ENCODE measurements at regions not wholly inside any gene's neighbourhood (a gene's known extent, or its start where the extent isn't known, plus 50 kb on each side); places are given as distances from the start of the nearest gene placed in this dataset.

DNA sequence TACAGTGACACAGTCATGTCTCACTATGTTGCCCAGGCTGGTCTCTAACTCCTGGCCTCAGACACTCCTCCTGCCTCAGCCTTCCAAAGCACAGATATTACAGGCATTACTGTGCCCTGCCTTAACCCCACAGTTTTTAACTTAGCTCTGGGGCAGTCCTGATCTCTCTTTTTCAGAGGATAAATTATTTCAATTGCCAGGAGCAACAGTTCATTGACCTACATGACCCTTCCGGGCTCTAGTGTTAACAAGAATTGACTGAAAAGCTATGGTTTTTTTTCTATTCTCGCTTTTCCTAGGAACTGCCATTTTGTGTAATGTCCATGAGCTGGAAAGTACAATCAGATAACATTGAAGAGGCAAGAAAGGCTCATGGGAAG lies 92.8 kb downstream of the HNRNPLL start:
- Histone ChIP-seq H3K4me1 (ENCODE audit: insufficient read depth, low read length, severe bottlenecking) (no peaks in the 10 kb centered on the region), H3K9ac (ENCODE audit: low read length) (no peak overlapping the region)

GRCh38 chr2:38509314-38509946 lies 93.3 kb downstream of the HNRNPLL start:
- H3K4me3 ChIP-seq (ENCODE audit: low read depth, low read length, poor library complexity, severe bottlenecking) = no peak overlapping the region
- no peaks in the 10 kb centered on the region for H3K9me2 ChIP-seq (ENCODE audit: low read depth, low read length)
- TF ChIP-seq EZH2 (IDR thresholded peaks at IDR 0.05; ENCODE audit: borderline replicate concordance, low read length) = no peak
- no peaks in the 10 kb centered on the region for H4K20me1 ChIP-seq (ENCODE audit: insufficient read depth, low read length)
- no peaks in the 10 kb centered on the region for H3K4me1 ChIP-seq (ENCODE audit: insufficient read depth, low read length, severe bottlenecking)
- H3K36me3 ChIP-seq (ENCODE audit: insufficient read depth, low read length) = no peaks in the 10 kb centered on the region
- H3K27me3 ChIP-seq (ENCODE audit: insufficient read depth, low read length) = no peaks in the 10 kb centered on the region; the same call in 1 of the 2 replicates
- H3K4me2 ChIP-seq (ENCODE audit: low read length) = no peak overlapping the region
- H3K9me3 ChIP-seq (ENCODE audit: low read length) = no peaks in the 10 kb centered on the region
- no peak overlapping the region for H2AFZ ChIP-seq (ENCODE audit: low read length)
- no peaks in the 10 kb centered on the region for H3K79me2 ChIP-seq (ENCODE audit: insufficient read depth, low read length)
- no peak overlapping the region for H3K27ac ChIP-seq (ENCODE audit: low read depth, low read length, poor library complexity, severe bottlenecking)
- H3K9ac ChIP-seq (ENCODE audit: low read length) = no peak overlapping the region
- H3F3A ChIP-seq (ENCODE audit: insufficient read depth, low read length) = no peaks in the 10 kb centered on the region

More for the DNA sequence above, 92.8 kb downstream of the HNRNPLL start:
- Histone ChIP-seq H3K4me2 (ENCODE audit: low read length) (no peak overlapping the region), H3K4me3 (ENCODE audit: low read depth, low read length, poor library complexity, severe bottlenecking) (no peak overlapping the region), H3F3A (ENCODE audit: insufficient read depth, low read length) (no peaks in the 10 kb centered on the region), H3K79me2 (ENCODE audit: insufficient read depth, low read length) (no peaks in the 10 kb centered on the region), H3K9me2 (ENCODE audit: low read depth, low read length) (no peaks in the 10 kb centered on the region), H4K20me1 (ENCODE audit: insufficient read depth, low read length) (no peaks in the 10 kb centered on the region), H3K27ac (ENCODE audit: low read depth, low read length, poor library complexity, severe bottlenecking) (no peak overlapping the region), H2AFZ (ENCODE audit: low read length) (no peak overlapping the region), H3K36me3 (ENCODE audit: insufficient read depth, low read length) (no peaks in the 10 kb centered on the region), H3K9me3 (ENCODE audit: low read length) (no peaks in the 10 kb centered on the region), H3K27me3 (ENCODE audit: insufficient read depth, low read length) (no peaks in the 10 kb centered on the region; the same call in 1 of the 2 replicates)
- no peak for TF ChIP-seq EZH2 (IDR thresholded peaks at IDR 0.05; ENCODE audit: borderline replicate concordance, low read length)
- no peak for TF ChIP-seq CTCF (IDR thresholded peaks at IDR 0.05; ENCODE audit: low read length)

DNA sequence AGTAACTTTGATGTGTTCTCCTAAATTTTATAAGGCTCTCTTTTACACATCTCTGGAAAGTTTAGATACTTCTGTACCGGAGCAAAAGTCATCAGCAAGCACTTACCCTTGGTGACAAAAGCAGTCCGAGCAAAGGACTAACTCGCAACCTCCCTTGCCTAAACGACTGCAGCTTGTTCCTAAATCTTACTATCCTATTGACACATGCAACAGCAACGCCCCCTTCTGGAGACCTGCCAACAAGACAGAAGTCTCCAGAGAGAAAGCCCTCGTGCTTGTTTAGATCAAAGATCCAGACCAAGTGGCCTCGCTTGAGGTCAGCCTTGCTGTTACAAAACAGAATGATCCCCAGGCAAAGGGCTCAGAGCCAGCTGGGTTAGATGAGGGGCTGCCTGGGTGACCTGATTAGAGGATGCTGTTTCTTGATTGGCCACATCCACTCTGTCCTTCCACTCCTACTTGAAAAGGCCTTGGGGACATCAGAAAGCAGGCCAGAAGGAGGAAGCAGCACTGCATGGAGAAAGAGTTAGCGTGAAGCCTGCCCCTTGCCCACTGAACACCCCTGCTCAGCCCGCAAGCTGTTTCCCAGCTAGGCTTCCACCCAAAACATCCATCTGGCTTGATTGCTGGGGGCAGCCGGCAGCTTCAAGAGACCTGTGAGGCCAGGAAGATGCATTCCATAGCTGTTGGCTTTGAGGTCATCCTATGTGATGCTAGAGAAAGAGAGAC lies 94.3 kb downstream of the HNRNPLL start:
- Histone ChIP-seq H2AFZ (ENCODE audit: low read length) (no peak overlapping the region), H4K20me1 (ENCODE audit: insufficient read depth, low read length) (no peaks in the 10 kb centered on the region), H3K9ac (ENCODE audit: low read length) (no peak overlapping the region), H3K27me3 (ENCODE audit: insufficient read depth, low read length) (no peaks in the 10 kb centered on the region; the same call in 1 of the 2 replicates), H3F3A (ENCODE audit: insufficient read depth, low read length) (no peaks in the 10 kb centered on the region), H3K4me3 (ENCODE audit: low read depth, low read length, poor library complexity, severe bottlenecking) (no peak overlapping the region), H3K4me2 (ENCODE audit: low read length) (no peak overlapping the region), H3K79me2 (ENCODE audit: insufficient read depth, low read length) (no peaks in the 10 kb centered on the region), H3K36me3 (ENCODE audit: insufficient read depth, low read length) (no peaks in the 10 kb centered on the region), H3K27ac (ENCODE audit: low read depth, low read length, poor library complexity, severe bottlenecking) (no peak overlapping the region), H3K4me1 (ENCODE audit: insufficient read depth, low read length, severe bottlenecking) (no peaks in the 10 kb centered on the region), H3K9me2 (ENCODE audit: low read depth, low read length) (no peaks in the 10 kb centered on the region), H3K9me3 (ENCODE audit: low read length) (no peaks in the 10 kb centered on the region)
- peak; percentile 90 for TF ChIP-seq CTCF (IDR thresholded peaks at IDR 0.05; ENCODE audit: low read length)
- no peak for TF ChIP-seq EZH2 (IDR thresholded peaks at IDR 0.05; ENCODE audit: borderline replicate concordance, low read length)

Data from OCI-LY1 (cell line).